ENCODE measurements at regions not wholly inside any gene's neighbourhood (a gene's known extent, or its start where the extent isn't known, plus 50 kb on each side); places are given as distances from the start of the nearest gene placed in this dataset.
"Not testable (repeated sequence)": the region's sequence is repeated elsewhere in the genome, so short reads cannot be mapped to it uniquely, and the experiment has no call there.

DNA sequence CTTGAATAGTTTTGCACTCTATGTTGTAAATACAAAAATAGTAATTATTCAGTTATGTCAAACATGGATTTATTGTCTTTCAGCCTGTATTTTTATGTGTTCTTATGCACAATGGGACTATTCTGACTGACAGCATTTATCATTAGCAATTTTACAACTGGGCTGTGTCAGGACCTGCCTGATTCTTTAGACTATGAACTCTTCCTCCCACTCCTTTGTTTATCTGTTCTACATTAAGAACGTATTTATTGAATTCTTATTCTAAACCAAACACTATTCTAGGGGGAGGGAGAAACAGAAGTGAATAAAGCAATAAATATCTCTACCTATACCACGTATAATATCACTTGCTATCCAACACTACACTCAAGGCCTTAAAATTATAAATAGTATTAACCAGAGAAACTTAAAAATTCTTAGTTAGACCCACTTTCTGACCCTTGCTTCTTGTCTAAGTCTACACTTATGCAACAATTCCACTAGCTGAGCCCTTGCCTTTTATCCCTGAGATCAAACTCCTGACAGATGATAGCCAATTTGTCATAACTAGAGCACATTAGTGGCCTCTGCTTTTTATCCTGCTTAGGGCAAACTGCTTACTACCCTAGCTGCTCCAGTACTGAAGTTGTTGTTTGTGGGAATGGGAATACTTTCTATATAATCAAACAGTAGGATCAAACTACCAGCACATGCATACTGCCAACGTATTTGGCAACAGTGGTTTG lies 494.3 kb downstream of the BRINP3 start:
- H3K27ac ChIP-seq, result no peak overlapping the region
- no peak overlapping the region for H3K4me3 ChIP-seq
- H3K9ac ChIP-seq (ENCODE audit: insufficient read length), result no peak overlapping the region
- DNase-seq (ENCODE audit: low read depth, low spot score), result no peak
- H3K36me3 ChIP-seq (ENCODE audit: insufficient read depth, low read length), result no peaks in the 10 kb centered on the region
- TF ChIP-seq POLR2AphosphoS5 (IDR thresholded peaks at IDR 0.05; ENCODE audit: borderline replicate concordance, low read depth, low read length), result no peak
- no peak for TF ChIP-seq FOXP2 (optimal IDR thresholded peaks at IDR 0.05; ENCODE audit: control extremely low read depth, extremely low read length, insufficient read depth)
- TF ChIP-seq EZH2 (IDR thresholded peaks at IDR 0.05), result no peak
- no peaks in the 10 kb centered on the region for H3K9me3 ChIP-seq (ENCODE audit: low read depth, low read length)

DNA sequence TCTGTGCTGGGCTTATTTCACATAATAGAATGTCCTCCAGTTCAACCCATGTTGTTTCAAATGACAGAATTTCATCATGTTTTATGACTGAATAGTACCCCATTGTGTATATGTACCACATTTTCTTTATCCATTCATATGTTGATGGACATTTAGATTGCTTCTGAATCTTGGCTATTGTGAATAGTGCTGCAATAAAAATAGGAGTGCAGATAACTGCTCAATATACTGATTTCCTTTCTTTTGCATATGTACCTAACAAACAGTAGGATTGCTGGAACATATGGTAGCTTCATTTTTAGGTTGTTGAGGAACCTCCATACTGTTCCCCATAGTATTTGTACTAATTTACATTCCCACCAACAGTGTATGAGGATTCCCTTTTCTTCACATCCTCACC lies 491.1 kb downstream of the BRINP3 start:
- Histone ChIP-seq H3K9me3 (ENCODE audit: low read depth, low read length) (no peaks in the 10 kb centered on the region), H3K9ac (ENCODE audit: insufficient read length) (no peak overlapping the region), H3K27ac (no peak overlapping the region), H3K4me3 (no peak overlapping the region), H3K36me3 (ENCODE audit: insufficient read depth, low read length) (no peaks in the 10 kb centered on the region)
- no peak for DNase-seq (ENCODE audit: low read depth, low spot score)
- no peak for TF ChIP-seq EZH2 (IDR thresholded peaks at IDR 0.05)
- TF ChIP-seq FOXP2 (optimal IDR thresholded peaks at IDR 0.05; ENCODE audit: control extremely low read depth, extremely low read length, insufficient read depth), result no peak
- TF ChIP-seq POLR2AphosphoS5 (IDR thresholded peaks at IDR 0.05; ENCODE audit: borderline replicate concordance, low read depth, low read length), result no peak

DNA sequence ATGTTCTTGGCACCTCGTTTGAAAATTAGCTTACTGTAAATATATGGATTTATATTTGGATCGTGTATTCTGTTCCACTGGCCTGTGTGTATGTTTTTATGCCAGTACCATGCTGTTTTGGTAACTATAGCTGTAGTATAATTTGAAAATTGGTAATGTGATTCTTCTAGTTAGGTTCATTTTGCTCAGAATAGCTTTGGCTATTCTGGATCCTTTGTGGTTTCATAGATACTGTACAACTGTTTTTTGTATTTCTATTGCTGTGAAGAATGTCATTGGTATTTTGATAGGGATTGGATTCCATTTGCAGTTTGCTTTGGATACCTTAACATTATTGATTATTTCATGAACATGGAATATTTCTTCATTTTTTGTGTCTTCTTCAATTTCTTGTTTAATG lies 490.2 kb downstream of the BRINP3 start:
- TF ChIP-seq FOXP2 (optimal IDR thresholded peaks at IDR 0.05; ENCODE audit: control extremely low read depth, extremely low read length, insufficient read depth), result no peak
- no peak for TF ChIP-seq POLR2AphosphoS5 (IDR thresholded peaks at IDR 0.05; ENCODE audit: borderline replicate concordance, low read depth, low read length)
- TF ChIP-seq EZH2 (IDR thresholded peaks at IDR 0.05), result no peak
- no peak for DNase-seq (ENCODE audit: low read depth, low spot score)
- no peaks in the 10 kb centered on the region for H3K36me3 ChIP-seq (ENCODE audit: insufficient read depth, low read length)
- H3K27ac ChIP-seq, result no peak overlapping the region
- no peak overlapping the region for H3K9ac ChIP-seq (ENCODE audit: insufficient read length)
- H3K9me3 ChIP-seq (ENCODE audit: low read depth, low read length), result no peaks in the 10 kb centered on the region; the same call in 1 of the 2 replicates
- H3K4me3 ChIP-seq, result no peak overlapping the region

DNA sequence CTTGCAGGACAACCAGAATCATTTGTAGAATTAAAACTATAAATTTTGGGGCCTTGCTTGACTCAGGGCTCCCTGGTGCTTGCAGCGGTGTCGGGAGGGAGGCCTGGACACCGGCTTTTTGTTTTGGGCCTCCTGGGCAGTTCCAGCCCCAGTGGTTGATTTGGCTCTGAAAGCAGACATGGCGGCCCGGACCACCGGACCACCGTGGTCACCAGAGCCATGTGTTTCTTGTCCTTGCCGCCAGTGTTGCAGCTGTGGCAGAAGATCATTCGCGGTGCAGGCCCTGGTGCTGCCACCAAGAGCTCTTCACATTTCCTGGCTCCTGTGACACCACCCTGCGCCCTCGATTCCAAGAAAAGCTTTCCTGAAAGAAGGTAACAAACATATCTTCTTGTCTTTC lies 484.8 kb downstream of the BRINP3 start:
- Histone ChIP-seq H3K36me3 (ENCODE audit: insufficient read depth, low read length) (no peaks in the 10 kb centered on the region), H3K27ac (no peak overlapping the region), H3K4me3 (no peak overlapping the region), H3K9me3 (ENCODE audit: low read depth, low read length) (no peaks in the 10 kb centered on the region; the same call in 1 of the 2 replicates), H3K9ac (ENCODE audit: insufficient read length) (no peak overlapping the region)
- DNase-seq (ENCODE audit: low read depth, low spot score), result no peak
- no peak for TF ChIP-seq POLR2AphosphoS5 (IDR thresholded peaks at IDR 0.05; ENCODE audit: borderline replicate concordance, low read depth, low read length)
- TF ChIP-seq FOXP2 (optimal IDR thresholded peaks at IDR 0.05; ENCODE audit: control extremely low read depth, extremely low read length, insufficient read depth), result no peak
- no peak for TF ChIP-seq EZH2 (IDR thresholded peaks at IDR 0.05)

DNA sequence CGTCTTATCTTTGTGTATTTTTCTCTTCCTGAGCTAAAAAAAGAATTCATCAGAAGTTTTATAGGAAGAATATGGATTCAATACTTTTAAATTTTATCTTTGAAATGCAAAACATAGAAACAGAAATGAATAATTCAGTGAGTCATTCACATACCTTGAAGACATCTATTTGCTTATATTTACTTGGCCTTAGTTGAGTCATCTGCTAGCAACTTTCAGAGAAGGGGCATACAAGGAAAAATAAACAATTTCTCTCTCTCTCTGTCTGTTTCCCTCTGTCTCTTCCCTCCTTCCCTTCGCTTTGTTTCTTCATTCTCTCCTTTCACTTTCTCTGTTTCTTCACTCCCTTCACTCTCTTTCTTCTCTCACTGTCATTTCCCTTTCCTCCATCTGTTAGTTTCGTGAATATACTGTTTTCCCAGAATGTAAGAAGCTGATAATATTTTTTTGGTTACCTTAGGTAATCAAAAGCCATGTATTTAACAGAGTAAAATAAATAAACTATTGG lies 477.2 kb downstream of the BRINP3 start:
- H3K9ac ChIP-seq (ENCODE audit: insufficient read length), result no peak overlapping the region
- no peak for DNase-seq (ENCODE audit: low read depth, low spot score)
- no peak overlapping the region for H3K27ac ChIP-seq
- H3K9me3 ChIP-seq (ENCODE audit: low read depth, low read length), result no peaks in the 10 kb centered on the region
- H3K4me3 ChIP-seq, result no peak overlapping the region
- no peaks in the 10 kb centered on the region for H3K36me3 ChIP-seq (ENCODE audit: insufficient read depth, low read length)
- TF ChIP-seq FOXP2 (optimal IDR thresholded peaks at IDR 0.05; ENCODE audit: control extremely low read depth, extremely low read length, insufficient read depth) (no peak), EZH2 (IDR thresholded peaks at IDR 0.05) (no peak), POLR2AphosphoS5 (IDR thresholded peaks at IDR 0.05; ENCODE audit: borderline replicate concordance, low read depth, low read length) (no peak)

DNA sequence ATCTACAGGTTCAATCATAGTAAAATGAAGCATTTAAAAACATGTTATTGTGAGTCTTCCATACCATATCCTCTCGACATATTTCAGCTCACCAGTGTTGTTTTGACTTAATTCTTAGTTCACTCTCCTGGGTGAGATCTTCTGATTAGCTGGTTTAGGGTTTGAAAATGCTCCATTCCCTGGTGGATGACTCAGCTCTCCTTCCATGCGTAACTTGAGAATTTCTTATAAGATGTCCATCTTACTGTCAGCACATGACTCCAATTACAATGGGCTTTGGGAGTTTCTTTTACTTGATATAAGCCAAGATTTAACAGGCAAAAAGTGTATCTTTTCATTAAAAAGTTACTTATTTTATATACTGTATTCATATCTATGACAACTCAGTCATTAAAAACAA lies 476.5 kb downstream of the BRINP3 start:
- H3K27ac ChIP-seq, result no peak overlapping the region
- no peak overlapping the region for H3K4me3 ChIP-seq
- no peaks in the 10 kb centered on the region for H3K36me3 ChIP-seq (ENCODE audit: insufficient read depth, low read length)
- H3K9me3 ChIP-seq (ENCODE audit: low read depth, low read length), result no peaks in the 10 kb centered on the region
- H3K9ac ChIP-seq (ENCODE audit: insufficient read length), result no peak overlapping the region
- DNase-seq (ENCODE audit: low read depth, low spot score), result no peak
- TF ChIP-seq EZH2 (IDR thresholded peaks at IDR 0.05), result no peak
- TF ChIP-seq POLR2AphosphoS5 (IDR thresholded peaks at IDR 0.05; ENCODE audit: borderline replicate concordance, low read depth, low read length), result no peak
- no peak for TF ChIP-seq FOXP2 (optimal IDR thresholded peaks at IDR 0.05; ENCODE audit: control extremely low read depth, extremely low read length, insufficient read depth)

DNA sequence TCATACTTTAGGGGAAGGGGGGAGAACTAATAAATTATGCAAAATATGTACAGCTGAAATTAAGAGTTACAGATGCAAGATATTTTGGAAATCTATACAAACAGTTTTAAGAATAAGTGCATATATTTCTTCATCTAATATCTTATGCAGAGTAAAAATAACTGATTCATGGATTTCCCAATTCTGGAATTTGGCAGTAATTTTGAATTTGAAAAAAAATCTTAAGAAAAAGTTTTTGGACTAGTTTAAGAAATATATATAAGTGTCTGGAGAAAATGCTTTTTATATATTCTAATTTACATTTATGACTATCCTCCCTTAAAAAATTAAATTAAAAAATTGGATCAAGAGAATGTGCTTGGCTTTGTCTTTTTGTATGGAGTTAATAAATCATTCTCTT lies 474.3 kb downstream of the BRINP3 start:
- Histone ChIP-seq H3K27ac (no peak overlapping the region; the same call in 1 of the 2 replicates), H3K4me3 (no peak overlapping the region), H3K9ac (ENCODE audit: insufficient read length) (no peak overlapping the region), H3K36me3 (ENCODE audit: insufficient read depth, low read length) (no peaks in the 10 kb centered on the region), H3K9me3 (ENCODE audit: low read depth, low read length) (no peaks in the 10 kb centered on the region)
- no peak for DNase-seq (ENCODE audit: low read depth, low spot score)
- no peak for TF ChIP-seq FOXP2 (optimal IDR thresholded peaks at IDR 0.05; ENCODE audit: control extremely low read depth, extremely low read length, insufficient read depth)

DNA sequence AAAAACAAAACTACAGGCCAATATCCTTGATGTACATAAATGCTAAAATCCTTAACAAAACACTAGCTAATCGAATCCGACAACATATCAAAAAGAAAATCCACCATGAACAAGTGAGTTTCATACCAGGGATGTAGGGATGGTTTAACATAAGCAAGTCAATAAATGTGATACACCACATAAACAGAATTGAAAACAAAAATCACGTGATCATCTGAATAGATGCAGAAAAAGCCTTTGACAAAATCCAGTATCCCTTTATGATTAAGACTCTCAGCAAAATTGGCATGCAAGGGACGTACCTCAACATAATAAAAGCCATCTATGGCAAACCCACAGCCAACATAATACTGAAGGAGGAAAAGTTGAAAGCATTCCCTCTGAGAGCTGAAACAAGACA lies 466.1 kb downstream of the BRINP3 start:
- no peak overlapping the region for H3K9ac ChIP-seq (ENCODE audit: insufficient read length)
- no peak overlapping the region for H3K4me3 ChIP-seq
- H3K9me3 ChIP-seq (ENCODE audit: low read depth, low read length), result no peaks in the 10 kb centered on the region
- DNase-seq (ENCODE audit: low read depth, low spot score), result no peak
- no peak overlapping the region for H3K27ac ChIP-seq
- TF ChIP-seq FOXP2 (optimal IDR thresholded peaks at IDR 0.05; ENCODE audit: control extremely low read depth, extremely low read length, insufficient read depth) (no peak), POLR2AphosphoS5 (IDR thresholded peaks at IDR 0.05; ENCODE audit: borderline replicate concordance, low read depth, low read length) (no peak), EZH2 (IDR thresholded peaks at IDR 0.05) (no peak)
- no peaks in the 10 kb centered on the region for H3K36me3 ChIP-seq (ENCODE audit: insufficient read depth, low read length)

DNA sequence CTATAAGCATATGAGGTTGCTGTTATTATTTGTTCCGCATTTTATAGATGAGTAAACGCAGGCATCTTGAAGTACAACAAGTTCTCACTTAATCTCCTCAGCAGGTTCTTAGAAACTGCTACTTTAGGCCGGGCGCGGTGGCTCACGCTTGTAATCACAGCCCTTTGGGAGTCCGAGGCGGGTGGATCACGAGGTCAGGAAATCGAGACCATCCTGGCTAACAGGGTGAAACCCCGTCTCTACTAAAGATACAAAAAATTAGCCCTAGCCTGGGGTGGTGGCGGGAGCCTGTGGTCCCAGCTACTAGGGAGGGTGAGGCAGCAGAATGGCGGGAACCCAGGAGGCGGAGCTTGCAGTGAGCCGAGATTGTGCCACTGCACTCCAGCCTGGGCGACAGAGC lies 458.5 kb downstream of the BRINP3 start:
- not testable (repeated sequence) for H3K9me3 ChIP-seq (ENCODE audit: low read depth, low read length); H3K4me3 ChIP-seq; DNase-seq (ENCODE audit: low read depth, low spot score); H3K27ac ChIP-seq; H3K9ac ChIP-seq (ENCODE audit: insufficient read length); H3K36me3 ChIP-seq (ENCODE audit: insufficient read depth, low read length)

All from SK-N-MC (cell line).